ENCODE measurements at regions not wholly inside any gene's neighbourhood (a gene's known extent, or its start where the extent isn't known, plus 50 kb on each side); places are given as distances from the start of the nearest gene placed in this dataset.

GRCh38 chr7:46568420-46569132 is 647.5 kb upstream of the IGFBP3 start:
- no peak for DNase-seq (ENCODE audit: low read depth)
- H3K4me3 ChIP-seq (ENCODE audit: low read depth, low read length) = no peak overlapping the region

DNA sequence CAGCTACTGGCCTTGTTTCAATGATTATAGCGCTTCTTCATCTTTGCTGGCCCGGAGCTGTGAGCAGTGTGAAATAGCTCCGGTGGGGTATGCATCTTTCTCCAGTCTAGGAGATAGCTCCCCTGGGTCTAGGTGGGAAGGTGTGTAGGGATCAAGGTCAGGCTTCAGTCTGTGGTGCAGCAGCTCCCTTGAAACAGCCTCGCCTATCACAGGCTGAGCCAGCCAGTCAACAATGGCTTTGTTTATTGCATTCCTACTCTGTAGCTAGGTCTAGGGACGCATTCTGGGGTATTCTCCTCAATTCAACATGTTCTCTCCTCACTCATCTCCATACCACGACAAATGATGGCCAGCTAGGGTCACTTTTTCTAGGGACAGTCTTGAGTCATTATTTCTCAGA is 646.8 kb upstream of the IGFBP3 start:
- no peak overlapping the region for H3K4me3 ChIP-seq (ENCODE audit: low read depth, low read length)
- no peak for TF ChIP-seq CTCF (IDR thresholded peaks at IDR 0.05; ENCODE audit: low read depth, low read length, missing control alignments)
- DNase-seq (ENCODE audit: low read depth) = no peak

More at GRCh38 chr7:46568420-46569132, 647.5 kb upstream of the IGFBP3 start:
- no peak for TF ChIP-seq CTCF (IDR thresholded peaks at IDR 0.05; ENCODE audit: low read depth, low read length, missing control alignments)

- no peak for TF ChIP-seq CTCF (IDR thresholded peaks at IDR 0.05; ENCODE audit: low read depth, low read length, missing control alignments)
- DNase-seq (ENCODE audit: low read depth) = no peak
- no peak overlapping the region for H3K4me3 ChIP-seq (ENCODE audit: low read depth, low read length)
These were observed 645.2 kb upstream of the IGFBP3 start for GRCh38 chr7:46566097-46566774.

DNA sequence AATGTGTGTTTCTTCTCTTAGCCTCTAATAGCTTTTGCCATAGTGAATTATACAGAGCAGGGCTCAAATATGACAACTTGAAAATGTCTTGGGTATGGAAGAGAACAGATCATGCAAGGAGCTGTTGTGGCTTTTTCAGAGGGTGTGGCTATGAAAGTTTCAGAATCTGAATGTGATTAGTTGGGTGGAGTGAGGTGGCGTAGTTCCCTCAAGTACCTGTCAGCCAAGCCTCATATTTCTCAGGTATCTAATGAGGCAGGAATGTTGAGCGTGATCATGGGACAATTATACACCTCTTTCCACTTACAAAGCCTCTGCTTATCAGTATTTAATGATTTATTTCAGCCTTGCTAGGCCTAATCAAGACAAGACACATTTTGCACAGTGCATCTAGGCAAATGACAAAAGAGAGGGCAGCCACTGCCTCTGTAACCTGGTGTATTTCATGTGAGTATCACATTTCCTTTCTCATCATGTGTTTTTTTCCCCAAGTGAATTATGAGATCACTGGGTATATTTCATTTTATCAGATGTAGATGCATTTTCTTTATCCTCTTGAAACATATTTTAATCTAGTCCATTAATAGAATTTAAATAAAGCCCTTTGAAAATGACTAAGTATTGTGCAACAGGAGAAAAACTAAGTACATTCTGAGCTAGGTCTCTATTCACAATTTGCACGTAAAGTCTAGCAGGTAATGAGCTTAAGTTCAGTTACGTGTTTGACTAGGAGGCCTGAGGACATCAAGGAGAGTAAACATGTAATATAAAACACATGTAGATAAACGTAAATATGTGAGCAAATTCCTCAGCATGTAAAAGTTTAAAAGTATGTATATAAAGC is 644.4 kb upstream of the IGFBP3 start:
- DNase-seq (ENCODE audit: low read depth) = no peak
- no peak for TF ChIP-seq CTCF (IDR thresholded peaks at IDR 0.05; ENCODE audit: low read depth, low read length, missing control alignments)

GRCh38 chr7:46559194-46559832 is 638.2 kb upstream of the IGFBP3 start:
- no peak for DNase-seq (ENCODE audit: low read depth)
- H3K4me3 ChIP-seq (ENCODE audit: low read depth, low read length) = no peak overlapping the region
- TF ChIP-seq CTCF (IDR thresholded peaks at IDR 0.05; ENCODE audit: low read depth, low read length, missing control alignments) = no peak

More for the DNA sequence above, 644.4 kb upstream of the IGFBP3 start:
- H3K4me3 ChIP-seq (ENCODE audit: low read depth, low read length) = no peak overlapping the region

GRCh38 chr7:46558482-46559193 is 637.6 kb upstream of the IGFBP3 start:
- no peak for DNase-seq (ENCODE audit: low read depth)
- TF ChIP-seq CTCF (IDR thresholded peaks at IDR 0.05; ENCODE audit: low read depth, low read length, missing control alignments) = no peak
- H3K4me3 ChIP-seq (ENCODE audit: low read depth, low read length) = no peak overlapping the region
